GM21786 (cell line): ENCODE measurements at regions not wholly inside any gene's neighbourhood (a gene's known extent, or its start where the extent isn't known, plus 50 kb on each side); places are given as distances from the start of the nearest gene placed in this dataset.
"Not testable (repeated sequence)": the region's sequence is repeated elsewhere in the genome, so short reads cannot be mapped to it uniquely, and the experiment has no call there.

Experiments
- ATAC-seq: cut with Tn5 transposase; IDR thresholded peaks from one replicate; pipeline ENCODE4 v1.9.1; 2021; ENCODE audit not compliant: unreplicated experiment

- no peak for ATAC-seq
Observed at GRCh38 chr3:71927505-71928066, 142.6 kb upstream of the PROK2 start.

- no peak for ATAC-seq
Observed at GRCh38 chr3:71926616-71927015, 141.7 kb upstream of the PROK2 start.

- ATAC-seq: no peak
Observed at GRCh38 chr3:71926262-71926600, 141.3 kb upstream of the PROK2 start.

GRCh38 chr3:71925511-71926261, 140.7 kb upstream of the PROK2 start:
- ATAC-seq: not testable (repeated sequence)

GRCh38 chr3:71924721-71925120, 139.8 kb upstream of the PROK2 start:
- ATAC-seq: no peak

GRCh38 chr3:71921036-71921435, 136.1 kb upstream of the PROK2 start:
- ATAC-seq: no peak

- ATAC-seq: no peak
Observed at GRCh38 chr3:71919572-71919971, 134.6 kb upstream of the PROK2 start.

- no peak for ATAC-seq
Observed at GRCh38 chr3:71917545-71917944, 132.6 kb upstream of the PROK2 start.

GRCh38 chr3:71916747-71917369, 131.9 kb upstream of the PROK2 start:
- ATAC-seq: no peak

- no peak for ATAC-seq
Observed at GRCh38 chr3:71912839-71913495, 128.0 kb upstream of the PROK2 start.

GRCh38 chr3:71910108-71910507, 125.2 kb upstream of the PROK2 start:
- ATAC-seq: no peak

- ATAC-seq: no peak
Observed at GRCh38 chr3:71907996-71908395, 123.0 kb upstream of the PROK2 start.

GRCh38 chr3:71906976-71907375, 122.0 kb upstream of the PROK2 start:
- no peak for ATAC-seq

GRCh38 chr3:71905426-71905825, 120.5 kb upstream of the PROK2 start:
- peak; percentile 80 for ATAC-seq

GRCh38 chr3:71903936-71904335, 119.0 kb upstream of the PROK2 start:
- no peak for ATAC-seq

- no peak for ATAC-seq
Observed at GRCh38 chr3:71903112-71903495, 118.2 kb upstream of the PROK2 start.

- no peak for ATAC-seq
Observed at GRCh38 chr3:71902258-71903111, 117.5 kb upstream of the PROK2 start.

- ATAC-seq: no peak
Observed at GRCh38 chr3:71901645-71902044, 116.7 kb upstream of the PROK2 start.

- ATAC-seq: no peak
Observed at GRCh38 chr3:71900057-71900456, 115.1 kb upstream of the PROK2 start.

- no peak for ATAC-seq
Observed at GRCh38 chr3:71896751-71897150, 111.8 kb upstream of the PROK2 start.
